Gastrocnemius medialis (tissue), 4 donors: ENCODE measurements at regions not wholly inside any gene's neighbourhood (a gene's known extent, or its start where the extent isn't known, plus 50 kb on each side); places are given as distances from the start of the nearest gene placed in this dataset.

Experiments used
- CTCF ChIP-seq, 5 experiments: fragments of 450-650 bp in 3 of 5; fragments of 200-600 bp in 2 of 5; sonication (generic) in 2 of 5; IDR thresholded peaks in 4 of 5; conservative IDR thresholded peaks in 1 of 5; 1 replicate in 4 of 5; 2 replicates in 1 of 5; pipeline ENCODE4 v1.5.1; 2016 to 2019; ENCODE audit warnings: antibody characterized with exemption in 5 of 5, mild to moderate bottlenecking in 3 of 5, moderate library complexity in 3 of 5
- POLR2A ChIP-seq, 2 donors: fragments of 450-650 bp; IDR thresholded peaks; one replicate each; pipeline ENCODE4 v1.6.1; 2017; ENCODE audit warnings: antibody characterized with exemption in 2 of 2, mild to moderate bottlenecking in 2 of 2, moderate library complexity in 2 of 2

- TF ChIP-seq CTCF (IDR thresholded peaks at IDR 0.05 in 4 of 5, conservative IDR thresholded peaks at IDR 0.05 in 1 of 5): no peak
- TF ChIP-seq POLR2A (IDR thresholded peaks at IDR 0.05): no peak
Measured at GRCh38 chr6:6377621-6378020, 57.2 kb upstream of the F13A1 start.
